H9 (cell line): ENCODE measurements at regions not wholly inside any gene's neighbourhood (a gene's known extent, or its start where the extent isn't known, plus 50 kb on each side); places are given as distances from the start of the nearest gene placed in this dataset.

Experiments used
- DNase-seq: peaks from one replicate; pipeline ENCODE4 v3.0.0-alpha.2; 2017
- H2AFZ ChIP-seq: one replicate; pipeline ENCODE4 v1.6.1; 2013; ENCODE audit warnings: mild to moderate bottlenecking, low read length, control low read depth, moderate library complexity
- H2AK5ac ChIP-seq: 2 replicates; pipeline ENCODE4 v1.6.1; 2013; ENCODE audit warnings: low read length, control low read depth, mixed read lengths; ENCODE audit not compliant: insufficient read length
- H2BK120ac ChIP-seq: one replicate; pipeline ENCODE4 v1.6.1; 2013; ENCODE audit warnings: low read depth, mild to moderate bottlenecking, low read length, control low read depth, inconsistent platforms; ENCODE audit not compliant: poor library complexity, severe bottlenecking
- H2BK12ac ChIP-seq: 2 replicates; pipeline ENCODE4 v1.6.1; 2013; ENCODE audit warnings: low read length, control low read depth, mixed read lengths, low read depth; ENCODE audit not compliant: insufficient read length
- H2BK15ac ChIP-seq: 2 replicates; pipeline ENCODE4 v1.6.1; 2013; ENCODE audit warnings: low read depth, low read length, control low read depth
- H2BK20ac ChIP-seq: one replicate; pipeline ENCODE4 v1.6.1; 2013; ENCODE audit warnings: low read depth, mild to moderate bottlenecking, low read length, control low read depth, inconsistent platforms; ENCODE audit not compliant: poor library complexity, severe bottlenecking
- H2BK5ac ChIP-seq: 2 replicates; pipeline ENCODE4 v1.6.1; 2013; ENCODE audit warnings: low read length, control low read depth, mixed read lengths; ENCODE audit not compliant: insufficient read length
- H3K14ac ChIP-seq: 2 replicates; pipeline ENCODE4 v1.6.1; 2013; ENCODE audit warnings: low read length, control low read depth; ENCODE audit not compliant: insufficient read depth
- H3K18ac ChIP-seq: 2 replicates; pipeline ENCODE4 v1.6.1; 2013; ENCODE audit warnings: low read depth, mild to moderate bottlenecking, mixed read lengths, low read length, control low read depth; ENCODE audit not compliant: insufficient read length
- H3K23ac ChIP-seq: 2 replicates; pipeline ENCODE4 v1.6.1; 2013; ENCODE audit warnings: low read length, control low read depth, mixed read lengths, low read depth; ENCODE audit not compliant: insufficient read length
- H3K23me2 ChIP-seq: 2 replicates; pipeline ENCODE4 v1.6.1; 2013; ENCODE audit warnings: low read depth, mild to moderate bottlenecking, mixed read lengths, low read length, control low read depth; ENCODE audit not compliant: insufficient read length, poor library complexity, severe bottlenecking
- H3K27ac ChIP-seq: 2 replicates; pipeline ENCODE4 v1.5.1; 2013; ENCODE audit warnings: low read length, control low read depth, mixed read lengths, low read depth; ENCODE audit not compliant: insufficient read length
- H3K27me3 ChIP-seq: 2 replicates; pipeline ENCODE4 v1.6.1; 2013; ENCODE audit warnings: low read length, control low read depth, inconsistent platforms; ENCODE audit not compliant: insufficient read depth
- H3K4ac ChIP-seq: 2 replicates; pipeline ENCODE4 v1.6.1; 2013; ENCODE audit warnings: low read depth, mild to moderate bottlenecking, control low read depth, inconsistent platforms, low read length, moderate library complexity
- H3K4me1 ChIP-seq: 2 replicates; pipeline ENCODE4 v1.6.1; 2013; ENCODE audit warnings: low read length, control low read depth, inconsistent platforms; ENCODE audit not compliant: insufficient read depth
- H3K4me2 ChIP-seq: 2 replicates; pipeline ENCODE4 v1.6.1; 2013; ENCODE audit warnings: low read length, control low read depth, mixed read lengths; ENCODE audit not compliant: insufficient read length, insufficient read depth
- H3K56ac ChIP-seq: 2 replicates; pipeline ENCODE4 v1.6.1; 2013; ENCODE audit warnings: low read depth, mild to moderate bottlenecking, mixed read lengths, low read length, control low read depth; ENCODE audit not compliant: insufficient read length
- H3K79me1 ChIP-seq: 2 replicates; pipeline ENCODE4 v1.6.1; 2013; ENCODE audit warnings: low read depth, mild to moderate bottlenecking, moderate library complexity, low read length, control low read depth, inconsistent platforms; ENCODE audit not compliant: insufficient read depth, poor library complexity, severe bottlenecking
- H3K79me2 ChIP-seq: 2 replicates; pipeline ENCODE4 v1.6.1; 2013; ENCODE audit warnings: low read length, control low read depth, inconsistent platforms; ENCODE audit not compliant: insufficient read depth
- H3K9ac ChIP-seq: 2 replicates; pipeline ENCODE4 v1.6.1; 2013; ENCODE audit warnings: low read length, control low read depth, mixed read lengths; ENCODE audit not compliant: insufficient read length; ENCODE audit errors: extremely low read depth
- H3K9me3 ChIP-seq: one replicate; pipeline ENCODE4 v1.6.1; 2013; ENCODE audit warnings: low read depth, low read length, inconsistent platforms; ENCODE audit not compliant: control insufficient read depth
- H3T11ph ChIP-seq: one replicate; pipeline ENCODE4 v1.6.1; 2013; ENCODE audit warnings: mild to moderate bottlenecking, low read length, control low read depth, inconsistent platforms
- H4K20me1 ChIP-seq: one replicate; pipeline ENCODE4 v1.6.1; 2013; ENCODE audit not compliant: control insufficient read depth, insufficient read length, insufficient read depth
- H4K5ac ChIP-seq: 2 replicates; pipeline ENCODE4 v1.6.1; 2013; ENCODE audit warnings: low read depth, mild to moderate bottlenecking, mixed read lengths, low read length, control low read depth; ENCODE audit not compliant: insufficient read length
- H4K8ac ChIP-seq: replicated peaks from 2 replicates; pipeline ENCODE4 v1.6.1; 2013; ENCODE audit warnings: low read length, control low read depth, mixed read lengths, low read depth; ENCODE audit not compliant: insufficient read length
- H4K91ac ChIP-seq: 2 replicates; pipeline ENCODE4 v1.6.1; 2013; ENCODE audit warnings: low read depth, mild to moderate bottlenecking, moderate library complexity, mixed read lengths, low read length, control low read depth; ENCODE audit not compliant: insufficient read length
- H3K27ac Mint-ChIP-seq, 3 experiments: 2 replicates in 2 of 3; 3 replicates in 1 of 3; pipeline ENCODE4 v1.8.0; 2020 to 2021; ENCODE audit warnings: mixed read lengths in 3 of 3, mild to moderate bottlenecking in 1 of 3, moderate library complexity in 1 of 3
- H3K27me3 Mint-ChIP-seq: 2 replicates; pipeline ENCODE4 v1.8.0; 2021; ENCODE audit warnings: low read depth, mild to moderate bottlenecking, moderate library complexity, mixed read lengths
- H3K36me3 Mint-ChIP-seq, 3 experiments: 2 replicates in 2 of 3; 3 replicates in 1 of 3; pipeline ENCODE4 v1.8.0; 2020 to 2021; ENCODE audit warnings: low read depth in 3 of 3, mixed read lengths in 3 of 3; ENCODE audit not compliant: insufficient read depth in 1 of 3
- H3K4me1 Mint-ChIP-seq, 2 experiments: 2 replicates each; pipeline ENCODE4 v1.8.0; 2020; ENCODE audit warnings: mixed read lengths in 2 of 2
- H3K4me3 Mint-ChIP-seq, 2 experiments: 2 replicates in 1 of 2; 3 replicates in 1 of 2; pipeline ENCODE4 v1.8.0; 2020 to 2021; ENCODE audit warnings: mild to moderate bottlenecking in 2 of 2, mixed read lengths in 2 of 2, moderate library complexity in 1 of 2
- H3K9me3 Mint-ChIP-seq, 2 experiments: 2 replicates in 1 of 2; 3 replicates in 1 of 2; pipeline ENCODE4 v1.8.0; 2020; ENCODE audit warnings: mild to moderate bottlenecking in 2 of 2, mixed read lengths in 2 of 2, moderate library complexity in 1 of 2
- WGBS: extraction: QIAGEN DNeasy Blood & Tissue Kit; methylation state at CpG from one replicate; pipeline ENCODE4 v1.1.7; 2013; ENCODE audit warnings: missing lambda C conversion rate, low lambda C conversion rate, mixed read lengths; ENCODE audit not compliant: insufficient read length; ENCODE audit errors: extremely low coverage; 5-methylcytosine and 5-hydroxymethylcytosine counted together
- TF ChIP-seq, protein P1 (sequence below): fragments of 200-600 bp; sonication (generic); conservative IDR thresholded peaks from 3 replicates; pipeline ENCODE4 v1.8.0; 2021; ENCODE audit warnings: antibody characterized with exemption, mild to moderate bottlenecking

DNA sequence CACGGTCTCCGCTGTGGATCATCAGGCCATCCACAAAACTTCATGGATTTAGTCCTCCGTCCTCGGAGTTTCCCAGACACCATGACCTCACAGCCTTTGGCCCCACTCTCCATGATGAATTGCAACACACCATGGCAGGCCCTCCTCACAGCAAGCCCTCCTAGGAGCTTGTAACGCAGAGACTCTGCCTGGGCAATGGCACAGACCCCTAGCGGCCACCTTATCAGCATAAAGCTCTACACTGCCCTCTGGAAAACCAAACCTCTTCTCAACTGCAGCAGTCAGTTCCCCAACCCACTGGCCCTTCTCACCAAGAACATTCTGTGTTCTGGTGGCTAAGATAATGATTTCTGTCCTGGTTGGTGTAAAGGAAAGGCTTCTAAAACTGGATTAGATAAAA, 238.4 kb upstream of the USP15 start:
- no peaks in the 10 kb centered on the region for H3K79me1 ChIP-seq
- no peak overlapping the region for H3K4ac ChIP-seq
- H4K91ac ChIP-seq = no peak overlapping the region
- no peak overlapping the region for H4K5ac ChIP-seq
- Mint-ChIP-seq H3K4me3 (no peak overlapping the region), H3K36me3 (no peaks in the 10 kb centered on the region), H3K27me3 (no peaks in the 10 kb centered on the region), H3K9me3 (no peaks in the 10 kb centered on the region), H3K27ac (no peak overlapping the region), H3K4me1 (no peaks in the 10 kb centered on the region)
- peak; percentile 73 for DNase-seq
- H4K8ac ChIP-seq = no peak overlapping the region
- H2BK15ac ChIP-seq = no peak overlapping the region
- no peaks in the 10 kb centered on the region for H4K20me1 ChIP-seq
- no peak overlapping the region for H2AFZ ChIP-seq
- no peak overlapping the region for H3K18ac ChIP-seq
- H3K23me2 ChIP-seq = no peaks in the 10 kb centered on the region
- H3K4me2 ChIP-seq = no peak overlapping the region
- H3K4me1 ChIP-seq = no peaks in the 10 kb centered on the region
- H2BK20ac ChIP-seq = no peak overlapping the region
- TF ChIP-seq, protein P1, sequence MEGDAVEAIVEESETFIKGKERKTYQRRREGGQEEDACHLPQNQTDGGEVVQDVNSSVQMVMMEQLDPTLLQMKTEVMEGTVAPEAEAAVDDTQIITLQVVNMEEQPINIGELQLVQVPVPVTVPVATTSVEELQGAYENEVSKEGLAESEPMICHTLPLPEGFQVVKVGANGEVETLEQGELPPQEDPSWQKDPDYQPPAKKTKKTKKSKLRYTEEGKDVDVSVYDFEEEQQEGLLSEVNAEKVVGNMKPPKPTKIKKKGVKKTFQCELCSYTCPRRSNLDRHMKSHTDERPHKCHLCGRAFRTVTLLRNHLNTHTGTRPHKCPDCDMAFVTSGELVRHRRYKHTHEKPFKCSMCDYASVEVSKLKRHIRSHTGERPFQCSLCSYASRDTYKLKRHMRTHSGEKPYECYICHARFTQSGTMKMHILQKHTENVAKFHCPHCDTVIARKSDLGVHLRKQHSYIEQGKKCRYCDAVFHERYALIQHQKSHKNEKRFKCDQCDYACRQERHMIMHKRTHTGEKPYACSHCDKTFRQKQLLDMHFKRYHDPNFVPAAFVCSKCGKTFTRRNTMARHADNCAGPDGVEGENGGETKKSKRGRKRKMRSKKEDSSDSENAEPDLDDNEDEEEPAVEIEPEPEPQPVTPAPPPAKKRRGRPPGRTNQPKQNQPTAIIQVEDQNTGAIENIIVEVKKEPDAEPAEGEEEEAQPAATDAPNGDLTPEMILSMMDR = peak; percentile 51
- no peak overlapping the region for H3T11ph ChIP-seq
- WGBS = no CpG with 5 or more reads among the region's 6 CpGs
- H3K27ac ChIP-seq = no peak overlapping the region
- H3K27me3 ChIP-seq = no peaks in the 10 kb centered on the region
- no peak overlapping the region for H2BK5ac ChIP-seq
- no peak overlapping the region for H3K56ac ChIP-seq
- H2BK120ac ChIP-seq = no peak overlapping the region
- H3K9ac ChIP-seq = no peak overlapping the region
- no peak overlapping the region for H3K14ac ChIP-seq
- no peak overlapping the region for H3K23ac ChIP-seq
- no peak overlapping the region for H2AK5ac ChIP-seq
- no peaks in the 10 kb centered on the region for H3K9me3 ChIP-seq
- no peak overlapping the region for H2BK12ac ChIP-seq
- no peaks in the 10 kb centered on the region for H3K79me2 ChIP-seq
